K562 (cell line): ENCODE measurements at regions not wholly inside any gene's neighbourhood (a gene's known extent, or its start where the extent isn't known, plus 50 kb on each side); places are given as distances from the start of the nearest gene placed in this dataset.

ENCODE experiments used
- ATF6 ChIP-seq: sonication (generic); formaldehyde crosslinking; IDR thresholded peaks from 2 replicates; pipeline ENCODE4 v1.4.0; 2020; ENCODE audit warnings: mild to moderate bottlenecking, missing genetic modification reagents
- BHLHE40 ChIP-seq: IDR thresholded peaks from 2 replicates; pipeline ENCODE4 v1.6.1; 2011; ENCODE audit warnings: low read length, improper control_type of control experiment
- CBFA2T3 ChIP-seq: fragments of 450-650 bp; IDR thresholded peaks from 2 replicates; pipeline ENCODE4 v1.6.1; 2017
- CBX1 ChIP-seq: sonication (generic); IDR thresholded peaks from 2 replicates; pipeline ENCODE4 v1.6.1; 2016; ENCODE audit warnings: antibody characterized with exemption, low read depth, mild to moderate bottlenecking
- CC2D1A ChIP-seq: fragments of 450-650 bp; IDR thresholded peaks from 2 replicates; pipeline ENCODE4 v1.6.1; 2017; ENCODE audit warnings: mild to moderate bottlenecking
- CXXC5 ChIP-seq: fragments of 250-450 bp; sonication (Bioruptor Pico); IDR thresholded peaks from 2 replicates; pipeline ENCODE4 v1.8.0; 2022; ENCODE audit warnings: inconsistent platforms, mild to moderate bottlenecking, moderate library complexity
- MAFK ChIP-seq: IDR thresholded peaks from 2 replicates; pipeline ENCODE4 v1.6.1; 2011; ENCODE audit warnings: low read length, improper control_type of control experiment
- MEF2D ChIP-seq: conservative IDR thresholded peaks from 2 replicates; pipeline ENCODE4 v1.6.1; 2016; ENCODE audit warnings: low read depth, missing genetic modification characterization, missing compliant biosample characterization
- NRF1 ChIP-seq, 2 experiments: fragments of 450-650 bp; IDR thresholded peaks in 1 of 2; conservative IDR thresholded peaks in 1 of 2; 2 replicates each; pipeline ENCODE4 v1.6.1; 2014; ENCODE audit warnings: mild to moderate bottlenecking in 2 of 2
- PCBP2 ChIP-seq: fragments of 200-400 bp; formaldehyde crosslinking; IDR thresholded peaks from 2 replicates; pipeline ENCODE4 v1.6.1; 2018; ENCODE audit warnings: low read length, low read depth, mild to moderate bottlenecking, moderate library complexity; ENCODE audit not compliant: poor library complexity, severe bottlenecking
- SAP30 ChIP-seq: fragments of 200-600 bp; sonication (generic); IDR thresholded peaks from 2 replicates; pipeline ENCODE4 v1.6.1; 2012; ENCODE audit warnings: borderline replicate concordance, low read depth, mild to moderate bottlenecking, moderate library complexity, low read length, control low read depth, inconsistent platforms; ENCODE audit not compliant: insufficient read depth, poor library complexity, severe bottlenecking
- TCF7L2 ChIP-seq: fragments of 150-350 bp; IDR thresholded peaks from 2 replicates; pipeline ENCODE4 v1.6.1; 2016; ENCODE audit warnings: low read depth, mild to moderate bottlenecking, low read length, moderate library complexity
- ZNF282 ChIP-seq: sonication (generic); formaldehyde crosslinking; IDR thresholded peaks from 2 replicates; pipeline ENCODE4 v1.8.1; 2023; ENCODE audit warnings: missing genetic modification reagents
- ZNF644 ChIP-seq: fragments of 200-800 bp; sonication (Bioruptor generic); IDR thresholded peaks from 2 replicates; pipeline ENCODE4 v1.6.1; 2016; ENCODE audit warnings: low read depth, missing genetic modification characterization, missing compliant biosample characterization
- ZZZ3 ChIP-seq: fragments of 450-650 bp; IDR thresholded peaks from 2 replicates; pipeline ENCODE4 v1.6.1; 2016; ENCODE audit warnings: antibody characterized with exemption, mild to moderate bottlenecking, moderate library complexity
- TF ChIP-seq, protein P1 (sequence below): sonication (generic); formaldehyde crosslinking; IDR thresholded peaks from 2 replicates; pipeline ENCODE4 v1.8.1; 2023; ENCODE audit warnings: mild to moderate bottlenecking, missing genetic modification reagents
- TF ChIP-seq, protein P2 (sequence below): fragments of 450-650 bp; IDR thresholded peaks from 2 replicates; pipeline ENCODE4 v1.6.1; 2018; ENCODE audit warnings: mild to moderate bottlenecking, low read depth; ENCODE audit not compliant: partially characterized antibody
- TF ChIP-seq, protein P3 (sequence below): fragments of 250-450 bp; sonication (Bioruptor Pico); IDR thresholded peaks from 2 replicates; pipeline ENCODE4 v1.6.1; 2021; ENCODE audit warnings: mild to moderate bottlenecking
- TF ChIP-seq, protein P4 (sequence below), 3 experiments: IDR thresholded peaks in 2 of 3; conservative IDR thresholded peaks in 1 of 3; 2 replicates each; pipeline ENCODE4 v1.5.1; 2011 to 2012; ENCODE audit warnings: low read length in 3 of 3, mild to moderate bottlenecking in 3 of 3, control low read depth in 2 of 3, improper control_type of control experiment in 1 of 3, inconsistent platforms in 1 of 3, low read depth in 1 of 3, mixed read lengths in 1 of 3, moderate library complexity in 1 of 3; ENCODE audit not compliant: insufficient read depth in 2 of 3
- TF ChIP-seq, protein P5 (sequence below): sonication (generic); formaldehyde crosslinking; IDR thresholded peaks from 2 replicates; pipeline ENCODE4 v1.9.0; 2022; ENCODE audit warnings: mild to moderate bottlenecking, missing genetic modification reagents

DNA sequence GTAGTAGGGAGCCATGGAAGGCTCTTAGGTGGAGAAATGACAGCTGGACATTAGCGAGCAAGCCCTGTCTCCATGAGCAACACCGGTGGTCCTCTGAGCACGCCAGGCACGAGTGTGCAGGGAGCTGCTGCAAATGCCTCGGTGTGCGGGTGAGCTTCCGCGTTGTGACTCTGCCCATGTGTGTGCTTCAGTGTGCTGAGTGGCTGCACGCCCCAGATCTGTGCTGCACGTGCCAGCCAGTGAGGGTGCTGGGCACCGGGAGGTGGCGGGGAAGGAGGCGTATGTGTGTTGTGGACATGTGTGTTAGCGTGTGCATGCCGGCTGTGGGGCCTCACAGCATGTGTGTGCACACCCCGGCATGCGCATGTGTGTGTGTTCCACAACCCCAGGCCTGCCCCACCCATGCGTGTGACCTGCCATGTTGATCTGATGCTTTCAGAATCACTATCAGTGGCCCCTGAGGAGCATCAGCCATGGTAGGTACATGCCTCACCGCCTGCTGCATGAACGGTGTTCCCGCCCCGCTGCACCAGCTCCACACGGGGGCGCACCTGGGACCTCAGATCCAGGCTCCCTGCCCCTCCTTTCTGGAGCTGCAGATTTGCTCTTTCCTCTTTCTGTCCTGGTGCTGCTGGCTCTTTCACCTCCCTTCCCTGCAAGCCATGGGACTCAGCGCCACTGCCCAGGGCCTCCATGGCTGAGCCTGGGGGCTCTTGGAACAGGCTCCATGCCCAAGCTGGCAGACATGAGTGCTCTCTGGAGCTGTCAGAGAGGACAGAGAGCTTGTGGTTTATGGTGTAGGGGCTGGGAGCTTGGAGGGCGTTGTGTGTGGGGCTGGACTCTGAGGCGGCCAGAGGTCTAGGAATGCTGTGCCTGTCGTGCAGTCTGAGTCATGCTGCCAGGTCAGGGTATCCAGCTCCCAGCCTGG is 169.4 kb downstream of the TBC1D2B start (continued):
- no peak for TF ChIP-seq ZZZ3
- TF ChIP-seq, protein P1, sequence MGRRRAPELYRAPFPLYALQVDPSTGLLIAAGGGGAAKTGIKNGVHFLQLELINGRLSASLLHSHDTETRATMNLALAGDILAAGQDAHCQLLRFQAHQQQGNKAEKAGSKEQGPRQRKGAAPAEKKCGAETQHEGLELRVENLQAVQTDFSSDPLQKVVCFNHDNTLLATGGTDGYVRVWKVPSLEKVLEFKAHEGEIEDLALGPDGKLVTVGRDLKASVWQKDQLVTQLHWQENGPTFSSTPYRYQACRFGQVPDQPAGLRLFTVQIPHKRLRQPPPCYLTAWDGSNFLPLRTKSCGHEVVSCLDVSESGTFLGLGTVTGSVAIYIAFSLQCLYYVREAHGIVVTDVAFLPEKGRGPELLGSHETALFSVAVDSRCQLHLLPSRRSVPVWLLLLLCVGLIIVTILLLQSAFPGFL: no peak
- no peak for TF ChIP-seq CBFA2T3
- no peak for TF ChIP-seq PCBP2
- no peak for TF ChIP-seq CBX1
- TF ChIP-seq, protein P2, sequence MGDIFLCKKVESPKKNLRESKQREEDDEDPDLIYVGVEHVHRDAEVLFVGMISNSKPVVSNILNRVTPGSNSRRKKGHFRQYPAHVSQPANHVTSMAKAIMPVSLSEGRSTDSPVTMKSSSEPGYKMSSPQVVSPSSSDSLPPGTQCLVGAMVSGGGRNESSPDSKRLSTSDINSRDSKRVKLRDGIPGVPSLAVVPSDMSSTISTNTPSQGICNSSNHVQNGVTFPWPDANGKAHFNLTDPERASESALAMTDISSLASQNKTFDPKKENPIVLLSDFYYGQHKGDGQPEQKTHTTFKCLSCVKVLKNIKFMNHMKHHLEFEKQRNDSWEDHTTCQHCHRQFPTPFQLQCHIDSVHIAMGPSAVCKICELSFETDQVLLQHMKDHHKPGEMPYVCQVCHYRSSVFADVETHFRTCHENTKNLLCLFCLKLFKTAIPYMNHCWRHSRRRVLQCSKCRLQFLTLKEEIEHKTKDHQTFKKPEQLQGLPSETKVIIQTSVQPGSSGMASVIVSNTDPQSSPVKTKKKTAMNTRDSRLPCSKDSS: no peak
- TF ChIP-seq MEF2D (tag): no peak
- TF ChIP-seq ZNF644 (tag): no peak
- TF ChIP-seq ZNF282 (CRISPR knock-in tag): no peak
- no peak for TF ChIP-seq SAP30
- TF ChIP-seq, protein P3, sequence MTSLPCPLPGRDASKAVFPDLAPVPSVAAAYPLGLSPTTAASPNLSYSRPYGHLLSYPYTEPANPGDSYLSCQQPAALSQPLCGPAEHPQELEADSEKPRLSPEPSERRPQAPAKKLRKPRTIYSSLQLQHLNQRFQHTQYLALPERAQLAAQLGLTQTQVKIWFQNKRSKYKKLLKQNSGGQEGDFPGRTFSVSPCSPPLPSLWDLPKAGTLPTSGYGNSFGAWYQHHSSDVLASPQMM (CRISPR knock-in tag): no peak
- TF ChIP-seq CXXC5: no peak
- TF ChIP-seq, protein P4, sequence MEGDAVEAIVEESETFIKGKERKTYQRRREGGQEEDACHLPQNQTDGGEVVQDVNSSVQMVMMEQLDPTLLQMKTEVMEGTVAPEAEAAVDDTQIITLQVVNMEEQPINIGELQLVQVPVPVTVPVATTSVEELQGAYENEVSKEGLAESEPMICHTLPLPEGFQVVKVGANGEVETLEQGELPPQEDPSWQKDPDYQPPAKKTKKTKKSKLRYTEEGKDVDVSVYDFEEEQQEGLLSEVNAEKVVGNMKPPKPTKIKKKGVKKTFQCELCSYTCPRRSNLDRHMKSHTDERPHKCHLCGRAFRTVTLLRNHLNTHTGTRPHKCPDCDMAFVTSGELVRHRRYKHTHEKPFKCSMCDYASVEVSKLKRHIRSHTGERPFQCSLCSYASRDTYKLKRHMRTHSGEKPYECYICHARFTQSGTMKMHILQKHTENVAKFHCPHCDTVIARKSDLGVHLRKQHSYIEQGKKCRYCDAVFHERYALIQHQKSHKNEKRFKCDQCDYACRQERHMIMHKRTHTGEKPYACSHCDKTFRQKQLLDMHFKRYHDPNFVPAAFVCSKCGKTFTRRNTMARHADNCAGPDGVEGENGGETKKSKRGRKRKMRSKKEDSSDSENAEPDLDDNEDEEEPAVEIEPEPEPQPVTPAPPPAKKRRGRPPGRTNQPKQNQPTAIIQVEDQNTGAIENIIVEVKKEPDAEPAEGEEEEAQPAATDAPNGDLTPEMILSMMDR (IDR thresholded peaks at IDR 0.05 in 2 of 3, conservative IDR thresholded peaks at IDR 0.05 in 1 of 3; ENCODE audit: insufficient read depth in 2 of 3, low read depth in 1 of 3, low read length in 3 of 3): peak; percentile 66 to 71 (median 69); a peak in 5 of 6 replicates
- TF ChIP-seq ATF6 (CRISPR knock-in tag): no peak
- TF ChIP-seq, protein P5, sequence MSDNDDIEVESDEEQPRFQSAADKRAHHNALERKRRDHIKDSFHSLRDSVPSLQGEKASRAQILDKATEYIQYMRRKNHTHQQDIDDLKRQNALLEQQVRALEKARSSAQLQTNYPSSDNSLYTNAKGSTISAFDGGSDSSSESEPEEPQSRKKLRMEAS (CRISPR knock-in tag): 0 out of 2 replicates have a peak, but pooled peaks have one; percentile 10
- TF ChIP-seq BHLHE40: peak; percentile 24; the same call in 1 of the 2 replicates
- no peak for TF ChIP-seq CC2D1A
- TF ChIP-seq NRF1 (conservative IDR thresholded peaks at IDR 0.05 in 1 of 2, IDR thresholded peaks at IDR 0.05 in 1 of 2): 0 out of 4 replicates have a peak, but pooled peaks of 1 of the 2 experiments have one; percentile 21
- no peak for TF ChIP-seq MAFK
- no peak for TF ChIP-seq TCF7L2
